H1 (cell line): ENCODE measurements at regions not wholly inside any gene's neighbourhood (a gene's known extent, or its start where the extent isn't known, plus 50 kb on each side); places are given as distances from the start of the nearest gene placed in this dataset.

ENCODE experiments used
- BCL11A ChIP-seq, 2 experiments: IDR thresholded peaks; one replicate each; pipeline ENCODE4 v1.6.1; 2011; ENCODE audit warnings: low read depth in 2 of 2, low read length in 2 of 2, mild to moderate bottlenecking in 2 of 2
- CHD1 ChIP-seq: IDR thresholded peaks from 2 replicates; pipeline ENCODE4 v1.6.1; 2012; ENCODE audit warnings: low read depth, low read length, improper control_type of control experiment
- CREB1 ChIP-seq: IDR thresholded peaks from 2 replicates; pipeline ENCODE4 v1.6.1; 2012; ENCODE audit warnings: inconsistent platforms
- EP300 ChIP-seq, 2 experiments: IDR thresholded peaks; 1 replicate in 1 of 2; 2 replicates in 1 of 2; pipeline ENCODE4 v1.6.1; 2011 to 2012; ENCODE audit warnings: low read depth in 2 of 2, low read length in 2 of 2, mild to moderate bottlenecking in 2 of 2, borderline replicate concordance in 1 of 2, inconsistent platforms in 1 of 2, moderate library complexity in 1 of 2
- JUND ChIP-seq: IDR thresholded peaks from 2 replicates; pipeline ENCODE4 v1.6.1; 2011; ENCODE audit warnings: mild to moderate bottlenecking, improper control_type of control experiment, low read length
- NANOG ChIP-seq: IDR thresholded peaks from 2 replicates; pipeline ENCODE4 v1.6.1; 2011; ENCODE audit warnings: low read length, low read depth, mild to moderate bottlenecking, inconsistent platforms; ENCODE audit not compliant: insufficient read depth, poor library complexity, severe bottlenecking
- RBBP5 ChIP-seq: IDR thresholded peaks from 2 replicates; pipeline ENCODE4 v1.7.1; 2012; ENCODE audit warnings: low read depth, mild to moderate bottlenecking, inconsistent platforms, low read length, moderate library complexity, borderline replicate concordance
- YY1 ChIP-seq: IDR thresholded peaks from 2 replicates; pipeline ENCODE4 v1.6.1; 2011; ENCODE audit warnings: low read depth, mild to moderate bottlenecking, low read length

- TF ChIP-seq YY1 (no peak), CREB1 (no peak), EP300 (IDR thresholded peaks at IDR 0.05; ENCODE audit: borderline replicate concordance in 1 of 2, low read depth in 2 of 2, low read length in 2 of 2) (no peak), NANOG (no peak), BCL11A (IDR thresholded peaks at IDR 0.05; ENCODE audit: low read depth in 2 of 2, low read length in 2 of 2) (no peak), RBBP5 (no peak), CHD1 (no peak), JUND (no peak)
These were observed 80.5 kb downstream of the DNAAF9 start (continued) for GRCh38 chr20:3326779-3327521.
